WTC11 (cell line): ENCODE measurements at regions not wholly inside any gene's neighbourhood (a gene's known extent, or its start where the extent isn't known, plus 50 kb on each side); places are given as distances from the start of the nearest gene placed in this dataset.

Source experiments
- ATAC-seq: fragments of 200-7000 bp; cut with Tn5 transposase; 2 replicates; pipeline ENCODE4 v1.10.0; 2021; ENCODE audit warnings: mild to moderate bottlenecking, moderate library complexity
- CTCF ChIA-PET: fragments of 300-600 bp; sonication (Branson Sonifier 250); formaldehyde crosslinking; loops from one replicate; lab custom pipeline; 2021; ENCODE audit warnings: antibody characterized with exemption; lab: Charles Lee
- POLR2A ChIA-PET: fragments of 350-600 bp; sonication (Branson Sonifier 250); formaldehyde crosslinking; loops from one replicate; lab custom pipeline; 2021; ENCODE audit warnings: antibody characterized with exemption; lab: Charles Lee
- DNase-seq: peaks from one replicate; pipeline ENCODE4 v3.0.0; 2021; ENCODE audit warnings: low spot score
- H3K27ac Mint-ChIP-seq: 2 replicates; pipeline ENCODE4 v1.8.0; 2021; ENCODE audit warnings: mixed read lengths
- H3K27me3 Mint-ChIP-seq: 2 replicates; pipeline ENCODE4 v1.8.0; 2021; ENCODE audit warnings: low read depth, mild to moderate bottlenecking, moderate library complexity, mixed read lengths
- H3K36me3 Mint-ChIP-seq: 2 replicates; pipeline ENCODE4 v1.8.0; 2021; ENCODE audit warnings: mixed read lengths
- H3K4me1 Mint-ChIP-seq: 2 replicates; pipeline ENCODE4 v1.8.0; 2022; ENCODE audit warnings: mixed read lengths
- H3K4me3 Mint-ChIP-seq: 2 replicates; pipeline ENCODE4 v1.8.0; 2021; ENCODE audit warnings: mild to moderate bottlenecking, moderate library complexity, mixed read lengths
- H3K9me3 Mint-ChIP-seq: 2 replicates; pipeline ENCODE4 v1.8.0; 2021; ENCODE audit warnings: mixed read lengths
- ELF4 ChIP-seq: sonication (generic); formaldehyde crosslinking; IDR thresholded peaks from 2 replicates; pipeline ENCODE4 v1.8.1; 2022; ENCODE audit warnings: low read depth, mild to moderate bottlenecking, moderate library complexity, missing genetic modification reagents
- EMX1 ChIP-seq: fragments of 250-450 bp; sonication (Bioruptor Pico); IDR thresholded peaks from 2 replicates; pipeline ENCODE4 v1.8.0; 2021; ENCODE audit warnings: mild to moderate bottlenecking
- ERG ChIP-seq: fragments of 250-450 bp; sonication (Bioruptor Pico); IDR thresholded peaks from 2 replicates; pipeline ENCODE4 v1.8.0; 2021; ENCODE audit warnings: mild to moderate bottlenecking
- FOXJ3 ChIP-seq: sonication (generic); formaldehyde crosslinking; IDR thresholded peaks from 2 replicates; pipeline ENCODE4 v1.9.0; 2021; ENCODE audit warnings: missing genetic modification reagents, mild to moderate bottlenecking, borderline replicate concordance
- FOXK1 ChIP-seq: sonication (generic); formaldehyde crosslinking; IDR thresholded peaks from 2 replicates; pipeline ENCODE4 v1.8.0; 2022; ENCODE audit warnings: mild to moderate bottlenecking, moderate library complexity, missing genetic modification reagents
- MLX ChIP-seq: sonication (generic); formaldehyde crosslinking; IDR thresholded peaks from 2 replicates; pipeline ENCODE4 v1.8.1; 2023; ENCODE audit warnings: mild to moderate bottlenecking, missing genetic modification reagents, moderate library complexity
- NR3C1 ChIP-seq: sonication (generic); formaldehyde crosslinking; conservative IDR thresholded peaks from 2 replicates; pipeline ENCODE4 v1.8.1; 2023; ENCODE audit warnings: low read depth, mild to moderate bottlenecking, missing genetic modification reagents
- PRDM15 ChIP-seq: sonication (generic); formaldehyde crosslinking; IDR thresholded peaks from 2 replicates; pipeline ENCODE4 v1.8.0; 2022; ENCODE audit warnings: missing genetic modification reagents
- PRRX2 ChIP-seq: fragments of 250-450 bp; sonication (Bioruptor Pico); IDR thresholded peaks from 2 replicates; pipeline ENCODE4 v1.8.0; 2021; ENCODE audit warnings: mild to moderate bottlenecking
- SMAD3 ChIP-seq: sonication (generic); formaldehyde crosslinking; IDR thresholded peaks from 2 replicates; pipeline ENCODE4 v1.8.0; 2022; ENCODE audit warnings: missing genetic modification reagents, mild to moderate bottlenecking, borderline replicate concordance
- TCF7 ChIP-seq: sonication (generic); formaldehyde crosslinking; IDR thresholded peaks from 2 replicates; pipeline ENCODE4 v1.8.0; 2022; ENCODE audit warnings: mild to moderate bottlenecking, low read depth, missing genetic modification reagents, moderate library complexity
- ZNF232 ChIP-seq: sonication (generic); formaldehyde crosslinking; IDR thresholded peaks from 2 replicates; pipeline ENCODE4 v1.8.0; 2022; ENCODE audit warnings: mild to moderate bottlenecking, missing genetic modification reagents
- ZNF263 ChIP-seq: sonication (generic); formaldehyde crosslinking; IDR thresholded peaks from 2 replicates; pipeline ENCODE4 v1.8.1; 2022; ENCODE audit warnings: low read depth, mild to moderate bottlenecking, moderate library complexity, missing genetic modification reagents
- ZNF281 ChIP-seq: sonication (generic); formaldehyde crosslinking; IDR thresholded peaks from 2 replicates; pipeline ENCODE4 v1.8.0; 2023; ENCODE audit warnings: mild to moderate bottlenecking, missing genetic modification reagents
- ZNF317 ChIP-seq: sonication (generic); formaldehyde crosslinking; IDR thresholded peaks from 2 replicates; pipeline ENCODE4 v1.8.1; 2023; ENCODE audit warnings: low read depth, mild to moderate bottlenecking, moderate library complexity, missing genetic modification reagents, borderline replicate concordance
- ZNF425 ChIP-seq: fragments of 250-450 bp; sonication (Bioruptor Pico); conservative IDR thresholded peaks from 2 replicates; pipeline ENCODE4 v1.9.0; 2021; ENCODE audit warnings: mild to moderate bottlenecking
- ZNF512 ChIP-seq: sonication (generic); formaldehyde crosslinking; IDR thresholded peaks from 2 replicates; pipeline ENCODE4 v1.8.1; 2022; ENCODE audit warnings: missing genetic modification reagents, borderline replicate concordance
- ZSCAN18 ChIP-seq: fragments of 250-450 bp; sonication (Bioruptor Pico); IDR thresholded peaks from 2 replicates; pipeline ENCODE4 v2.1.2; 2022; ENCODE audit warnings: mild to moderate bottlenecking, moderate library complexity

GRCh38 chr22:49147617-49148175 is 680.0 kb downstream of the BRD1 start (continued):
- TF ChIP-seq MLX (CRISPR knock-in tag) = no peak
- no peak for TF ChIP-seq ERG (CRISPR knock-in tag)
- TF ChIP-seq FOXJ3 (CRISPR knock-in tag) = no peak

- ATAC-seq (no peak), DNase-seq (no peak)
- Mint-ChIP-seq H3K27me3 (no peaks in the 10 kb centered on the region), H3K4me3 (no peak overlapping the region), H3K27ac (no peak overlapping the region), H3K36me3 (no peaks in the 10 kb centered on the region), H3K9me3 (no peaks in the 10 kb centered on the region), H3K4me1 (peaks cover 20% of the 10 kb centered on the region)
- ChIA-PET CTCF (interaction anchor here (0.9 to 1.0 kb wide), 2 partner anchors 51 to 158 kb away, joined by 3 to 6 read pairs; no protein-coding TSS in a partner anchor), POLR2A (no interaction called here)
- no peak for TF ChIP-seq ZNF512
- no peak for TF ChIP-seq FOXK1 (CRISPR knock-in tag)
- no peak for TF ChIP-seq ZNF281 (CRISPR knock-in tag)
- TF ChIP-seq TCF7 (CRISPR knock-in tag) = no peak
- no peak for TF ChIP-seq ZNF263 (CRISPR knock-in tag)
- no peak for TF ChIP-seq PRRX2 (CRISPR knock-in tag)
- no peak for TF ChIP-seq PRDM15 (CRISPR knock-in tag)
Observed at GRCh38 chr22:49147171-49147570, 680.5 kb downstream of the BRD1 start.

GRCh38 chr22:49146511-49146910 is 681.2 kb downstream of the BRD1 start:
- Mint-ChIP-seq H3K4me3 (no peak overlapping the region), H3K4me1 (peaks cover 14% of the 10 kb centered on the region), H3K9me3 (no peaks in the 10 kb centered on the region), H3K27ac (no peak overlapping the region), H3K27me3 (no peaks in the 10 kb centered on the region), H3K36me3 (no peaks in the 10 kb centered on the region)
- ChIA-PET POLR2A (no interaction called here), CTCF (interaction anchor here (0.7 to 0.9 kb wide), 2 partner anchors 51 to 159 kb away, joined by 3 read pairs; no protein-coding TSS in a partner anchor)
- ATAC-seq (no peak), DNase-seq (no peak)
- TF ChIP-seq SMAD3 (CRISPR knock-in tag) (no peak), EMX1 (CRISPR knock-in tag) (no peak), ELF4 (CRISPR knock-in tag) (no peak), NR3C1 (no peak), ZNF263 (CRISPR knock-in tag) (no peak), ZSCAN18 (CRISPR knock-in tag) (no peak), ZNF425 (no peak), ZNF232 (CRISPR knock-in tag) (no peak), ZNF317 (CRISPR knock-in tag) (no peak)
